KMS-11 (cell line): ENCODE measurements at regions not wholly inside any gene's neighbourhood (a gene's known extent, or its start where the extent isn't known, plus 50 kb on each side); places are given as distances from the start of the nearest gene placed in this dataset.

ENCODE experiments used
- H2AFZ ChIP-seq: fragments of 200-600 bp; sonication (generic); 2 replicates; pipeline ENCODE4 v1.6.1; 2016; ENCODE audit warnings: antibody characterized with exemption, mixed run types, low read depth
- H3K27ac ChIP-seq: fragments of 200-600 bp; sonication (generic); 2 replicates; pipeline ENCODE4 v1.6.1; 2016; ENCODE audit warnings: mild to moderate bottlenecking, mixed run types
- H3K27me3 ChIP-seq: fragments of 200-600 bp; sonication (generic); 2 replicates; pipeline ENCODE4 v1.6.1; 2017; ENCODE audit warnings: mild to moderate bottlenecking, low read depth, mixed run types, moderate library complexity; ENCODE audit not compliant: insufficient read depth
- H3K36me3 ChIP-seq: fragments of 200-600 bp; sonication (generic); 2 replicates; pipeline ENCODE4 v1.6.1; 2017; ENCODE audit warnings: mild to moderate bottlenecking, mixed run types; ENCODE audit not compliant: insufficient read depth
- H3K4me1 ChIP-seq: fragments of 200-600 bp; sonication (generic); 2 replicates; pipeline ENCODE4 v1.6.1; 2016; ENCODE audit warnings: mild to moderate bottlenecking, low read depth, mixed run types; ENCODE audit not compliant: poor library complexity, severe bottlenecking
- H3K4me2 ChIP-seq: fragments of 200-600 bp; sonication (generic); 2 replicates; pipeline ENCODE4 v1.7.0; 2016; ENCODE audit warnings: mild to moderate bottlenecking, mixed run types
- H3K4me3 ChIP-seq: fragments of 200-600 bp; sonication (generic); IDR thresholded peaks from 2 replicates; pipeline ENCODE4 v1.6.1; 2017; ENCODE audit warnings: low read depth, low read length, mixed read lengths; ENCODE audit not compliant: insufficient read depth
- H3K79me2 ChIP-seq: fragments of 200-600 bp; sonication (generic); 2 replicates; pipeline ENCODE4 v1.6.1; 2016; ENCODE audit warnings: low read depth, mixed run types; ENCODE audit not compliant: insufficient read depth
- H3K9ac ChIP-seq: fragments of 200-600 bp; sonication (generic); 2 replicates; pipeline ENCODE4 v1.6.1; 2016; ENCODE audit warnings: mild to moderate bottlenecking, mixed run types
- H4K20me1 ChIP-seq: fragments of 200-600 bp; sonication (generic); 2 replicates; pipeline ENCODE4 v1.6.1; 2016; ENCODE audit warnings: mild to moderate bottlenecking, mixed run types; ENCODE audit not compliant: insufficient read depth
- CTCF ChIP-seq: fragments of 200-600 bp; sonication (generic); conservative IDR thresholded peaks from 2 replicates; pipeline ENCODE4 v1.6.1; 2017; ENCODE audit warnings: low read depth, mild to moderate bottlenecking, antibody characterized with exemption, low read length, moderate library complexity, mixed read lengths

GRCh38 chr12:24557738-24558137, 391.2 kb downstream of the BCAT1 start:
- H3K27me3 ChIP-seq, result no peaks in the 10 kb centered on the region
- no peaks in the 10 kb centered on the region for H3K36me3 ChIP-seq
- H3K9ac ChIP-seq, result no peak overlapping the region
- no peak overlapping the region for H3K4me3 ChIP-seq
- no peak overlapping the region for H2AFZ ChIP-seq
- H3K4me1 ChIP-seq, result no peaks in the 10 kb centered on the region
- no peak overlapping the region for H3K27ac ChIP-seq
- no peaks in the 10 kb centered on the region for H4K20me1 ChIP-seq
- TF ChIP-seq CTCF, result no peak
- H3K4me2 ChIP-seq, result no peak overlapping the region
- H3K79me2 ChIP-seq, result no peaks in the 10 kb centered on the region

GRCh38 chr12:24555730-24556129, 393.2 kb downstream of the BCAT1 start:
- Histone ChIP-seq H3K4me1 (no peaks in the 10 kb centered on the region), H3K36me3 (no peaks in the 10 kb centered on the region), H3K4me2 (no peak overlapping the region), H2AFZ (no peak overlapping the region), H3K9ac (no peak overlapping the region), H4K20me1 (no peaks in the 10 kb centered on the region), H3K27ac (no peak overlapping the region), H3K27me3 (no peaks in the 10 kb centered on the region), H3K4me3 (no peak overlapping the region), H3K79me2 (no peaks in the 10 kb centered on the region)
- no peak for TF ChIP-seq CTCF

- H3K79me2 ChIP-seq, result no peaks in the 10 kb centered on the region
- H3K27ac ChIP-seq, result no peak overlapping the region
These were observed 394.1 kb downstream of the BCAT1 start for GRCh38 chr12:24554612-24555295.

GRCh38 chr12:24553259-24553658, 395.6 kb downstream of the BCAT1 start:
- Histone ChIP-seq H3K4me1 (no peaks in the 10 kb centered on the region), H3K4me2 (no peak overlapping the region), H3K79me2 (no peaks in the 10 kb centered on the region), H3K9ac (no peak overlapping the region), H3K4me3 (no peak overlapping the region), H3K36me3 (no peaks in the 10 kb centered on the region), H3K27ac (no peak overlapping the region), H3K27me3 (no peaks in the 10 kb centered on the region), H4K20me1 (no peaks in the 10 kb centered on the region), H2AFZ (no peak overlapping the region)
- no peak for TF ChIP-seq CTCF

More at GRCh38 chr12:24554612-24555295, 394.1 kb downstream of the BCAT1 start:
- Histone ChIP-seq H3K27me3 (no peaks in the 10 kb centered on the region), H2AFZ (no peak overlapping the region), H3K4me1 (no peaks in the 10 kb centered on the region), H3K9ac (no peak overlapping the region), H4K20me1 (no peaks in the 10 kb centered on the region), H3K4me2 (no peak overlapping the region), H3K4me3 (no peak overlapping the region), H3K36me3 (no peaks in the 10 kb centered on the region)
- no peak for TF ChIP-seq CTCF
